WTC11 (cell line): ENCODE measurements at regions not wholly inside any gene's neighbourhood (a gene's known extent, or its start where the extent isn't known, plus 50 kb on each side); places are given as distances from the start of the nearest gene placed in this dataset.

Source experiments
- ATAC-seq: fragments of 200-7000 bp; cut with Tn5 transposase; 2 replicates; pipeline ENCODE4 v1.10.0; 2021; ENCODE audit warnings: mild to moderate bottlenecking, moderate library complexity
- CTCF ChIA-PET: fragments of 300-600 bp; sonication (Branson Sonifier 250); formaldehyde crosslinking; loops from one replicate; lab custom pipeline; 2021; ENCODE audit warnings: antibody characterized with exemption; lab: Charles Lee
- POLR2A ChIA-PET: fragments of 350-600 bp; sonication (Branson Sonifier 250); formaldehyde crosslinking; loops from one replicate; lab custom pipeline; 2021; ENCODE audit warnings: antibody characterized with exemption; lab: Charles Lee
- DNase-seq: peaks from one replicate; pipeline ENCODE4 v3.0.0; 2021; ENCODE audit warnings: low spot score
- H3K27ac Mint-ChIP-seq: 2 replicates; pipeline ENCODE4 v1.8.0; 2021; ENCODE audit warnings: mixed read lengths
- H3K27me3 Mint-ChIP-seq: 2 replicates; pipeline ENCODE4 v1.8.0; 2021; ENCODE audit warnings: low read depth, mild to moderate bottlenecking, moderate library complexity, mixed read lengths
- H3K36me3 Mint-ChIP-seq: 2 replicates; pipeline ENCODE4 v1.8.0; 2021; ENCODE audit warnings: mixed read lengths
- H3K4me1 Mint-ChIP-seq: 2 replicates; pipeline ENCODE4 v1.8.0; 2022; ENCODE audit warnings: mixed read lengths
- H3K4me3 Mint-ChIP-seq: 2 replicates; pipeline ENCODE4 v1.8.0; 2021; ENCODE audit warnings: mild to moderate bottlenecking, moderate library complexity, mixed read lengths
- H3K9me3 Mint-ChIP-seq: 2 replicates; pipeline ENCODE4 v1.8.0; 2021; ENCODE audit warnings: mixed read lengths
- E2F4 ChIP-seq: sonication (generic); formaldehyde crosslinking; IDR thresholded peaks from 2 replicates; pipeline ENCODE4 v1.8.1; 2022; ENCODE audit warnings: low read depth, mild to moderate bottlenecking, moderate library complexity, missing genetic modification reagents, borderline replicate concordance
- E2F5 ChIP-seq: sonication (generic); formaldehyde crosslinking; IDR thresholded peaks from 2 replicates; pipeline ENCODE4 v1.8.1; 2022; ENCODE audit warnings: mild to moderate bottlenecking, moderate library complexity, missing genetic modification reagents
- EMX1 ChIP-seq: fragments of 250-450 bp; sonication (Bioruptor Pico); IDR thresholded peaks from 2 replicates; pipeline ENCODE4 v1.8.0; 2021; ENCODE audit warnings: mild to moderate bottlenecking
- GTF2I ChIP-seq: fragments of 250-450 bp; sonication (Bioruptor Pico); conservative IDR thresholded peaks from 2 replicates; pipeline ENCODE4 v1.4.0; 2021; ENCODE audit warnings: mild to moderate bottlenecking
- HMGXB4 ChIP-seq: sonication (generic); formaldehyde crosslinking; IDR thresholded peaks from 2 replicates; pipeline ENCODE4 v1.8.1; 2023; ENCODE audit warnings: mild to moderate bottlenecking, moderate library complexity, missing genetic modification reagents
- JAZF1 ChIP-seq: fragments of 250-450 bp; sonication (Bioruptor Pico); IDR thresholded peaks from 2 replicates; pipeline ENCODE4 v1.9.0; 2021; ENCODE audit warnings: moderate library complexity, mild to moderate bottlenecking, inconsistent platforms
- JUN ChIP-seq: sonication (generic); formaldehyde crosslinking; IDR thresholded peaks from 2 replicates; pipeline ENCODE4 v1.8.0; 2023; ENCODE audit warnings: mild to moderate bottlenecking, missing genetic modification reagents
- MLX ChIP-seq: sonication (generic); formaldehyde crosslinking; IDR thresholded peaks from 2 replicates; pipeline ENCODE4 v1.8.1; 2023; ENCODE audit warnings: mild to moderate bottlenecking, missing genetic modification reagents, moderate library complexity
- MXD4 ChIP-seq: fragments of 250-450 bp; sonication (Bioruptor Pico); IDR thresholded peaks from 2 replicates; pipeline ENCODE4 v1.8.0; 2021; ENCODE audit warnings: mild to moderate bottlenecking, moderate library complexity, borderline replicate concordance
- NR3C1 ChIP-seq: sonication (generic); formaldehyde crosslinking; conservative IDR thresholded peaks from 2 replicates; pipeline ENCODE4 v1.8.1; 2023; ENCODE audit warnings: low read depth, mild to moderate bottlenecking, missing genetic modification reagents
- RELA ChIP-seq: sonication (generic); formaldehyde crosslinking; IDR thresholded peaks from 2 replicates; pipeline ENCODE4 v1.8.1; 2022; ENCODE audit warnings: missing genetic modification reagents, mild to moderate bottlenecking, borderline replicate concordance
- RORB ChIP-seq: fragments of 250-450 bp; sonication (Bioruptor Pico); IDR thresholded peaks from 2 replicates; pipeline ENCODE4 v1.9.0; 2021; ENCODE audit warnings: mild to moderate bottlenecking
- SOX15 ChIP-seq: fragments of 250-450 bp; sonication (Bioruptor Pico); IDR thresholded peaks from 2 replicates; pipeline ENCODE4 v1.9.0; 2021; ENCODE audit warnings: mild to moderate bottlenecking
- TEAD4 ChIP-seq: sonication (generic); formaldehyde crosslinking; IDR thresholded peaks from 2 replicates; pipeline ENCODE4 v1.8.0; 2022; ENCODE audit warnings: mild to moderate bottlenecking, missing genetic modification reagents
- ZMAT4 ChIP-seq: fragments of 250-450 bp; sonication (Bioruptor Pico); IDR thresholded peaks from 2 replicates; pipeline ENCODE4 v1.9.0; 2021; ENCODE audit warnings: mild to moderate bottlenecking
- ZNF416 ChIP-seq: fragments of 250-450 bp; sonication (Bioruptor Pico); IDR thresholded peaks from 2 replicates; pipeline ENCODE4 v1.9.0; 2021; ENCODE audit warnings: mild to moderate bottlenecking, inconsistent platforms
- ZNF425 ChIP-seq: fragments of 250-450 bp; sonication (Bioruptor Pico); conservative IDR thresholded peaks from 2 replicates; pipeline ENCODE4 v1.9.0; 2021; ENCODE audit warnings: mild to moderate bottlenecking
- ZNF671 ChIP-seq: fragments of 250-450 bp; sonication (Bioruptor Pico); IDR thresholded peaks from 2 replicates; pipeline ENCODE4 v1.8.0; 2021; ENCODE audit warnings: mild to moderate bottlenecking
- TF ChIP-seq, protein P1 (sequence below): fragments of 250-450 bp; sonication (Bioruptor Pico); IDR thresholded peaks from 2 replicates; pipeline ENCODE4 v2.1.2; 2022; ENCODE audit warnings: mild to moderate bottlenecking, moderate library complexity
- TF ChIP-seq, protein P2 (sequence below): sonication (generic); formaldehyde crosslinking; IDR thresholded peaks from 2 replicates; pipeline ENCODE4 v1.8.1; 2023; ENCODE audit warnings: mild to moderate bottlenecking, missing genetic modification reagents

- DNase-seq (no peak), ATAC-seq (no peak)
- CTCF ChIA-PET = no interaction called here
- Mint-ChIP-seq H3K4me1 (peaks cover 12% of the 10 kb centered on the region), H3K36me3 (no peaks in the 10 kb centered on the region), H3K9me3 (no peaks in the 10 kb centered on the region), H3K27ac (no peak overlapping the region; the same call in 1 of the 2 replicates), H3K4me3 (no peak overlapping the region), H3K27me3 (no peaks in the 10 kb centered on the region)
- TF ChIP-seq ZMAT4 (CRISPR knock-in tag) = no peak
- POLR2A ChIA-PET = no interaction called here
Observed at GRCh38 chr5:90022711-90023053, 386.9 kb downstream of the CETN3 start.

DNA sequence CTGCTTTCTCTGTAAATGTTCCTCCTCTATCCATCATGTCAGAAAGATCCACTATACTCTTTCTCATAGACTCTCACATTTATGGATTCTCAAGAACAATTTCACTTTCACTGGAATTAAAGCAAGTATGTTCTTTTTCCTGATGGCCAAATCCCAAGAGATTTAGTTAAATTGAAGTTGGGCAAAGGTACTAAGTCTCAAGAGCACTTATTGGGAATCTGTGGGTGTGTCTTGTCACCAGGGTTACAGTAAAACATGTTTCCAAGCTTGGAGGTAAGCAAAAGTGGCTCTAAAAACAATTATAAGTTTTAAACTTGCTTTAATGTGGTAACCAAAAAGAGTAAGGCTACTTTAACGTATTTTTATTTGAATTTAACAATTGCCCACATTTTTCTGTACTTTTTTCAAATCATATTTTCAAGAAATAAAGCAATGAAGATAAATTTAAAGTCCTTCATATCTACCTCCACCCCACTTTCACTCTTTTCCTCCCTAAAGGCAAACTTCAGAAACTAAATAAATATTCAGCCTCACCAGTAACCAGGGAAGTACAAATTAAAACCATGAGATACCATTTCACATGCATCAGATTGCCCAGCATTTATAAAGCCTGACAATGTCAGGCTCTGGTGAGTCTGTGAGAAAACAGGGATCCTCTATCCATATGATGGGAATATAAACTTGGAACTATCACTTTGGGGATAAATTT lies 387.4 kb downstream of the CETN3 start:
- ChIA-PET POLR2A (no interaction called here), CTCF (no interaction called here)
- Mint-ChIP-seq H3K27me3 (no peaks in the 10 kb centered on the region), H3K27ac (no peak overlapping the region; the same call in 1 of the 2 replicates), H3K4me3 (no peak overlapping the region), H3K4me1 (peaks cover 11% of the 10 kb centered on the region), H3K9me3 (no peaks in the 10 kb centered on the region), H3K36me3 (no peaks in the 10 kb centered on the region)
- ATAC-seq (no peak), DNase-seq (no peak)
- no peak for TF ChIP-seq RORB (CRISPR knock-in tag)
- TF ChIP-seq MLX (CRISPR knock-in tag) = no peak
- TF ChIP-seq JUN (CRISPR knock-in tag) = no peak
- TF ChIP-seq, protein P1, sequence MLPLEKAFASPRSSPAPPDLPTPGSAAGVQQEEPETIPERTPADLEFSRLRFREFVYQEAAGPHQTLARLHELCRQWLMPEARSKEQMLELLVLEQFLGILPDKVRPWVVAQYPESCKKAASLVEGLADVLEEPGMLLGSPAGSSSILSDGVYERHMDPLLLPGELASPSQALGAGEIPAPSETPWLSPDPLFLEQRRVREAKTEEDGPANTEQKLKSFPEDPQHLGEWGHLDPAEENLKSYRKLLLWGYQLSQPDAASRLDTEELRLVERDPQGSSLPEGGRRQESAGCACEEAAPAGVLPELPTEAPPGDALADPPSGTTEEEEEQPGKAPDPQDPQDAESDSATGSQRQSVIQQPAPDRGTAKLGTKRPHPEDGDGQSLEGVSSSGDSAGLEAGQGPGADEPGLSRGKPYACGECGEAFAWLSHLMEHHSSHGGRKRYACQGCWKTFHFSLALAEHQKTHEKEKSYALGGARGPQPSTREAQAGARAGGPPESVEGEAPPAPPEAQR = no peak
- TF ChIP-seq, protein P2, sequence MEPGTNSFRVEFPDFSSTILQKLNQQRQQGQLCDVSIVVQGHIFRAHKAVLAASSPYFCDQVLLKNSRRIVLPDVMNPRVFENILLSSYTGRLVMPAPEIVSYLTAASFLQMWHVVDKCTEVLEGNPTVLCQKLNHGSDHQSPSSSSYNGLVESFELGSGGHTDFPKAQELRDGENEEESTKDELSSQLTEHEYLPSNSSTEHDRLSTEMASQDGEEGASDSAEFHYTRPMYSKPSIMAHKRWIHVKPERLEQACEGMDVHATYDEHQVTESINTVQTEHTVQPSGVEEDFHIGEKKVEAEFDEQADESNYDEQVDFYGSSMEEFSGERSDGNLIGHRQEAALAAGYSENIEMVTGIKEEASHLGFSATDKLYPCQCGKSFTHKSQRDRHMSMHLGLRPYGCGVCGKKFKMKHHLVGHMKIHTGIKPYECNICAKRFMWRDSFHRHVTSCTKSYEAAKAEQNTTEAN (CRISPR knock-in tag) = no peak
- TF ChIP-seq GTF2I (CRISPR knock-in tag) = no peak
- no peak for TF ChIP-seq ZNF425 (CRISPR knock-in tag)
- TF ChIP-seq HMGXB4 (CRISPR knock-in tag) = no peak

- Mint-ChIP-seq H3K27ac (peak overlapping the region; percentile 89), H3K27me3 (no peaks in the 10 kb centered on the region), H3K4me3 (no peak overlapping the region), H3K4me1 (peaks cover 20% of the 10 kb centered on the region), H3K9me3 (no peaks in the 10 kb centered on the region), H3K36me3 (no peaks in the 10 kb centered on the region)
- no peak for DNase-seq
- ATAC-seq = no peak
- ChIA-PET CTCF (no interaction called here), POLR2A (no interaction called here)
- TF ChIP-seq EMX1 = no peak
- TF ChIP-seq JAZF1 (CRISPR knock-in tag) = no peak
- no peak for TF ChIP-seq E2F4
- TF ChIP-seq ZNF671 (CRISPR knock-in tag) = no peak
- TF ChIP-seq NR3C1 = no peak
- TF ChIP-seq SOX15 (CRISPR knock-in tag) = no peak
- no peak for TF ChIP-seq E2F5
- no peak for TF ChIP-seq TEAD4 (CRISPR knock-in tag)
- no peak for TF ChIP-seq ZNF416 (CRISPR knock-in tag)
- no peak for TF ChIP-seq MXD4 (CRISPR knock-in tag)
- no peak for TF ChIP-seq RELA (CRISPR knock-in tag)
Observed at GRCh38 chr5:90020575-90021538, 388.7 kb downstream of the CETN3 start.
